Pancreas (tissue), 10 donors: ENCODE measurements at regions not wholly inside any gene's neighbourhood (a gene's known extent, or its start where the extent isn't known, plus 50 kb on each side); places are given as distances from the start of the nearest gene placed in this dataset.

ENCODE experiments used
- ATAC-seq, 4 donors: fragments of 200-7000 bp; cut with Tn5 transposase; one replicate each; pipeline versions ENCODE4 v1.8.0 to v1.9.1; 2020; ENCODE audit warnings: mild to moderate bottlenecking in 4 of 4, moderate library complexity in 4 of 4
- DNase-seq, 6 donors: peaks; one replicate each; pipeline ENCODE4 v3.0.0-alpha.2; 2020
- FAIRE-seq: peaks from 2 replicates; lab custom pipeline; 2012; peaks lifted over from hg19 to GRCh38; lab: Jason Lieb, UNC
- H3K27ac ChIP-seq, 4 donors: fragments of 200-600 bp; sonication (generic); 1 replicate in 3 of 4; 2 replicates in 1 of 4; pipeline versions ENCODE4 v1.5.0 to v1.8.0; 2020
- H3K27me3 ChIP-seq, 4 donors: fragments of 200-600 bp; one replicate each; pipeline ENCODE4 v1.8.0; 2021
- H3K36me3 ChIP-seq, 3 donors: fragments of 200-600 bp; sonication (generic) in 1 of 3; one replicate each; pipeline versions ENCODE4 v1.5.0 to v1.8.0; 2020 to 2021
- H3K4me1 ChIP-seq, 3 donors: fragments of 200-600 bp; one replicate each; pipeline ENCODE4 v1.8.0; 2021
- H3K4me3 ChIP-seq, 4 donors: fragments of 200-600 bp; sonication (generic) in 2 of 4; one replicate each; pipeline versions ENCODE4 v1.5.0 to v1.8.0; 2020 to 2021
- H3K9me3 ChIP-seq, 4 donors: fragments of 200-600 bp; one replicate each; pipeline ENCODE4 v1.8.0; 2021
- WGBS, 2 donors: extraction: QIAGEN DNeasy Blood & Tissue Kit; methylation state at CpG; one replicate each; pipeline ENCODE4 v1.1.7; 2013; 5-methylcytosine and 5-hydroxymethylcytosine counted together
- intact Hi-C, 3 donors: fragments of 100-400 bp; cut with DNase I; formaldehyde crosslinking; loops; one replicate each; pipeline versions ENCODE4 v1.11.1 to v1.14.2; 2022
- TF ChIP-seq, protein P1 (sequence below), 4 donors: fragments of 200-600 bp; sonication (generic) in 3 of 4; IDR thresholded peaks; one replicate each; pipeline versions ENCODE4 v1.5.0 to v1.8.0; 2021; ENCODE audit warnings: antibody characterized with exemption in 4 of 4
- donor health status: healthy with polysubstance abuse.
- donor health status: DM: no; HTN: no; CAD: no; lungs with moderate emphysema.
- donor health status: DM: no; HTN: no; CAD: no.
- donor health status: control.
- donor health status: control.
- donor health status: Bipolar disorder and iron deficiency.
- donor health status: DM: yes; HTN: yes; CAD: no.
- donor health status: DM: no; HTN: no; CAD: no.
- donor health status: DM: no; HTN: no; CAD: no.
- donor health status: DM: yes; HTN: yes; CAD: no.

DNA sequence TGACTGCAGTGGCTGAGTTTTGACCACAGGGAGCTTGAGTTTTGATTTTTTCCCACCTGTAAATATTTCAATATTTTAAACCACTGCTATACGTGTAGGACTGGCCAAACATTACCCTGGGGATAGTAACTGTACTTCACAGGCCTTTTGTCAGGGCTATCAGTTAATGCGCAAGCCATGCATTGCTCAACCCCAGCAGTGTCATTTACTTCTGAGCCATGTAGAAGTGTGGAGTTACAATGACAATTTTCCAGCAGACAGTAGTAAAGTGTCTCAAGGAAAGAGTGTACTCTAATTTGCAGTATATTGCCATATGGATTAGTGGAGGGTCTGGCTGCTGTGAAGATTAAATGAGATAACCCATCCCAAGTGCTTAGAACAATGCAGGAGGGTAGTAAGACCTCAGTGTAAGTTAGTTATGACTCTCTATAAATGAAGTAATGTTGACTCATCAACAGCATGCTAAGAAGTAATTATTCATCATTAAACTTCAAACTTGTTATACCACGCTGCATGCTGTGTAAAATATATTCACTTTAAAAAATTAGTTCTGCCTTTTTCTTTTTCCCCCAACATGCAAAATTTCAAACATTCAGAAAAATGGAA, 489.2 kb downstream of the KDM4C start:
- no peak overlapping the region for H3K4me3 ChIP-seq
- H3K27me3 ChIP-seq = no peaks in the 10 kb centered on the region
- TF ChIP-seq, protein P1, sequence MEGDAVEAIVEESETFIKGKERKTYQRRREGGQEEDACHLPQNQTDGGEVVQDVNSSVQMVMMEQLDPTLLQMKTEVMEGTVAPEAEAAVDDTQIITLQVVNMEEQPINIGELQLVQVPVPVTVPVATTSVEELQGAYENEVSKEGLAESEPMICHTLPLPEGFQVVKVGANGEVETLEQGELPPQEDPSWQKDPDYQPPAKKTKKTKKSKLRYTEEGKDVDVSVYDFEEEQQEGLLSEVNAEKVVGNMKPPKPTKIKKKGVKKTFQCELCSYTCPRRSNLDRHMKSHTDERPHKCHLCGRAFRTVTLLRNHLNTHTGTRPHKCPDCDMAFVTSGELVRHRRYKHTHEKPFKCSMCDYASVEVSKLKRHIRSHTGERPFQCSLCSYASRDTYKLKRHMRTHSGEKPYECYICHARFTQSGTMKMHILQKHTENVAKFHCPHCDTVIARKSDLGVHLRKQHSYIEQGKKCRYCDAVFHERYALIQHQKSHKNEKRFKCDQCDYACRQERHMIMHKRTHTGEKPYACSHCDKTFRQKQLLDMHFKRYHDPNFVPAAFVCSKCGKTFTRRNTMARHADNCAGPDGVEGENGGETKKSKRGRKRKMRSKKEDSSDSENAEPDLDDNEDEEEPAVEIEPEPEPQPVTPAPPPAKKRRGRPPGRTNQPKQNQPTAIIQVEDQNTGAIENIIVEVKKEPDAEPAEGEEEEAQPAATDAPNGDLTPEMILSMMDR (IDR thresholded peaks at IDR 0.05) = no peak
- no peaks in the 10 kb centered on the region for H3K36me3 ChIP-seq
- intact Hi-C loops = no loop called here
- 83 to 87% methylated on average over 3 of the region's 3 CpGs for WGBS, 2 donors
- no peak for DNase-seq
- H3K4me1 ChIP-seq = no peaks in the 10 kb centered on the region
- FAIRE-seq = no peak
- no peak overlapping the region for H3K27ac ChIP-seq
- no peak for ATAC-seq
- no peaks in the 10 kb centered on the region for H3K9me3 ChIP-seq

DNA sequence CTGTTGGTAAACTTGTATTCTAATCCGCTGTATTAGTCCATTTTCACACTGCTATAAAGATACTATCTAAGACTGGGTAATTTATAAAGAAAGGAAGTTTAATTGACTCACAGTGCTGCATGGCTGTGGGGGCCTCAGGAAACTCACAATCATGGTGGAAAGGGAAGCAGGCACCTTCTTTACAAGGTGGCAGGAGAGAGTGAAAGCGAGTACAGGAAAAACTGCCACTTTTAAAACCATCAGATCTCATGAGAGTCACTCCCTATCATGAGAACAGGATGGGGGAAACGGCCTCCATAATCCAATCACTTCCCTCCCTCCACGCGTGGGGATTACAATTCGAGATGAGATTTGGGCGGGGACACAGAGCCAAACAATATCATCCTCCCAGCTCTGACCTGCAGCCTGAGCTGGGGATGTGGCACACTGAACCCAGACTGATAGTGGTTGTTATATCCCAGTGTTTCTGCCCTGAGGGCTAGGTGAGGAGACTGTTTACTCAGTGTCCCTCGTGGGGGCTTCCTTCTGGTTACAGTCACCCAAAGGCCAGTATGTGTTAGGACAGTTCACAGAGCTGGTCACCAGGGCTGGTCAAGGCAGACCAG, 488.3 kb downstream of the KDM4C start:
- TF ChIP-seq, protein P1 (IDR thresholded peaks at IDR 0.05) = no peak
- Histone ChIP-seq H3K36me3 (no peaks in the 10 kb centered on the region), H3K4me3 (no peak overlapping the region), H3K27me3 (no peaks in the 10 kb centered on the region), H3K27ac (no peak overlapping the region), H3K4me1 (no peaks in the 10 kb centered on the region), H3K9me3 (no peaks in the 10 kb centered on the region)
- WGBS, 2 donors = 68 to 75% methylated on average over 8 of the region's 8 CpGs
- intact Hi-C loops = no loop called here
- DNase-seq (no peak), ATAC-seq (no peak), FAIRE-seq (no peak)

DNA sequence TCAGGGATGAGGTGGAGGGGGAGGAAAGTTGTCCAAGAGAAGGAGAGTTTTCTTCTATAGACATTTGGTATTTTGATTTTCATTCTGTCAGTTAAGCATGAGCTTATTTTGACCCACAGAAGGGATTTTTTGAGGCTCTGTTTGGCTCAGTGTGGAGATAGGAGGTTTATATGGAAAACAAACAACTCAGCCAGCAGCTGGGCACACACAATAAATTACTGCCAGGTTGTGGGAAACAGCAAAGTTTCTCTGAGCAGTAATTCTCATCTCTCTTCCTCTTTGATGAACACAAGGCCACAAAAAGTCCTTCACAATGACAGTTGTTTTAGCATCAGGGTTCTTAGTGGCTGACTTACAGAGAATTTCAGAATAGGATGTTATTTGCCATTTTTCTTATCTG, 486.1 kb downstream of the KDM4C start:
- FAIRE-seq (no peak), ATAC-seq (no peak), DNase-seq (no peak)
- Histone ChIP-seq H3K4me1 (no peaks in the 10 kb centered on the region), H3K36me3 (no peaks in the 10 kb centered on the region), H3K9me3 (no peaks in the 10 kb centered on the region), H3K4me3 (no peak overlapping the region), H3K27me3 (no peaks in the 10 kb centered on the region), H3K27ac (no peak overlapping the region)
- TF ChIP-seq, protein P1 (IDR thresholded peaks at IDR 0.05) = no peak
- intact Hi-C loops = no loop called here

DNA sequence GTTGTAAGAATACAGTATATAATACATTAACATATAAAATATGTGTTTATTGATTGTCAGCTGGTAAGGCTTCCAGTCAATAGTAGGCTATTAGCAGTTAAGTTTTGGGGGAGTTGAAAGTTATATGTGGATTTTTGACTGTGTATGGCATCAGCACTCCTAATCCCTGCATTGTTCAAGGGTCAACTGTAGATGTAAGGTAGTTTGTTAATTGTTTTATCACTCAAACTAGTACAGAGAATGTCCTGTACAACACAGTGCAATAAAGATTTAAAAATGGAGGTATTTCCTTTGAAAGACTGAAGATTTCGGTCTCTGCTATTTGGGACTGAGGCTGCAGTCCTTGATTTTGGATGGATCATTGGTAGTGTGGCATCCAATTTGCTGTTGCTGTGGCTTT, 484.4 kb downstream of the KDM4C start:
- intact Hi-C loops = no loop called here
- no peak for ATAC-seq
- no peak overlapping the region for H3K27ac ChIP-seq

DNA sequence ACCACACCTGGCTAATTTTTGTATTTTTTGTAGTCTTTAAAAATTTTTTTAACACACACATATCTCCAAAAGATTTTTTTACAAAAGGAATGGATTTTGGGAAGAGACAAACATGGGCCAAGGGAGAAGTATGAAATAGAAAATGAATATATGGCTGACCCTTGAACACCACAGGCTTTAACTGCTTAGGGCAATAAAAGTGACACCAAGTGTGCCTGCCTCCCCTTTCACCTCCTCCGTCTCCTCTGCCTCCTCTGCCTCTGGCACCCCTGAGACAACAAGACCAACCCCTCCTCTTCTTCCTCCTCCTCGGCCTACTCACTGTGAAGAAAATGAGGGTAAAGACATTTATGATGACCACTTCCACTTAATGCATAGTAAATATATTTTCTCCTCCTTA, 483.9 kb downstream of the KDM4C start:
- WGBS, 2 donors = 93 to 94% methylated on average over 2 of the region's 2 CpGs
- Histone ChIP-seq H3K4me3 (no peak overlapping the region), H3K27me3 (no peaks in the 10 kb centered on the region), H3K4me1 (no peaks in the 10 kb centered on the region), H3K36me3 (no peaks in the 10 kb centered on the region), H3K27ac (no peak overlapping the region), H3K9me3 (no peaks in the 10 kb centered on the region)
- no peak for ATAC-seq
- intact Hi-C loops = no loop called here
- TF ChIP-seq, protein P1 (IDR thresholded peaks at IDR 0.05) = no peak
- FAIRE-seq = no peak
- DNase-seq = no peak

More for the DNA sequence above, 484.4 kb downstream of the KDM4C start:
- WGBS, 2 donors = 92 to 95% methylated on average over 1 of the region's 1 CpG
- Histone ChIP-seq H3K36me3 (no peaks in the 10 kb centered on the region), H3K4me3 (no peak overlapping the region), H3K4me1 (no peaks in the 10 kb centered on the region), H3K27me3 (no peaks in the 10 kb centered on the region), H3K9me3 (no peaks in the 10 kb centered on the region)
- no peak for DNase-seq
- TF ChIP-seq, protein P1 (IDR thresholded peaks at IDR 0.05) = no peak
- FAIRE-seq = no peak
